Neuronal stem cell (in vitro differentiated cells): ENCODE measurements at regions not wholly inside any gene's neighbourhood (a gene's known extent, or its start where the extent isn't known, plus 50 kb on each side); places are given as distances from the start of the nearest gene placed in this dataset.

Experiments used
- DNase-seq: peaks from one replicate; pipeline ENCODE4 v3.0.0-alpha.2; 2013; ENCODE audit warnings: low spot score
- H2AFZ ChIP-seq: one replicate; pipeline ENCODE4 v1.6.1; 2013; ENCODE audit warnings: mild to moderate bottlenecking, low read length, inconsistent platforms
- H2AK5ac ChIP-seq: 2 replicates; pipeline ENCODE4 v1.6.1; 2013; ENCODE audit warnings: low read depth, mild to moderate bottlenecking, inconsistent platforms, low read length, moderate library complexity, mixed read lengths
- H2BK120ac ChIP-seq: 2 replicates; pipeline ENCODE4 v1.6.1; 2013; ENCODE audit warnings: low read depth, mild to moderate bottlenecking, inconsistent platforms, low read length, moderate library complexity, mixed read lengths
- H2BK12ac ChIP-seq: one replicate; pipeline ENCODE4 v1.6.1; 2013; ENCODE audit warnings: low read length, inconsistent platforms
- H2BK15ac ChIP-seq: 2 replicates; pipeline ENCODE4 v1.6.1; 2013; ENCODE audit warnings: mild to moderate bottlenecking, low read length, inconsistent platforms, mixed read lengths
- H2BK5ac ChIP-seq: one replicate; pipeline ENCODE4 v1.6.1; 2013; ENCODE audit warnings: inconsistent platforms, mild to moderate bottlenecking, low read length, moderate library complexity
- H3K14ac ChIP-seq: one replicate; pipeline ENCODE4 v1.6.1; 2013; ENCODE audit warnings: low read length, inconsistent platforms
- H3K18ac ChIP-seq: 2 replicates; pipeline ENCODE4 v1.6.1; 2013; ENCODE audit warnings: low read length, inconsistent platforms
- H3K23ac ChIP-seq: 2 replicates; pipeline ENCODE4 v1.6.1; 2013; ENCODE audit warnings: low read depth, mild to moderate bottlenecking, mixed read lengths, low read length, inconsistent platforms; ENCODE audit not compliant: poor library complexity
- H3K27ac ChIP-seq: replicated peaks from 3 replicates; pipeline ENCODE4 v1.5.1; 2013; ENCODE audit warnings: low read length, inconsistent platforms
- H3K27me3 ChIP-seq, 3 experiments: 2 replicates each; pipeline ENCODE4 v1.6.1; 2013; ENCODE audit warnings: low read length in 3 of 3, mild to moderate bottlenecking in 2 of 3, inconsistent platforms in 1 of 3, low read depth in 1 of 3, mixed read lengths in 1 of 3, moderate library complexity in 1 of 3; ENCODE audit not compliant: control insufficient read depth in 3 of 3, insufficient read depth in 3 of 3
- H3K36me3 ChIP-seq, 2 donors: replicated peaks in 1 of 2; 2 replicates each; pipeline ENCODE4 v1.6.1; 2013; ENCODE audit warnings: low read length in 2 of 2; ENCODE audit not compliant: control insufficient read depth in 2 of 2, insufficient read depth in 2 of 2
- H3K4ac ChIP-seq: 2 replicates; pipeline ENCODE4 v1.6.1; 2013; ENCODE audit warnings: inconsistent platforms, mild to moderate bottlenecking, low read length, moderate library complexity
- H3K4me1 ChIP-seq, 2 donors: 1 replicate in 1 of 2; 2 replicates in 1 of 2; pipeline ENCODE4 v1.6.1; 2013; ENCODE audit warnings: low read length in 2 of 2, low read depth in 1 of 2; ENCODE audit not compliant: control insufficient read depth in 2 of 2, insufficient read depth in 1 of 2
- H3K4me2 ChIP-seq: one replicate; pipeline ENCODE4 v1.6.1; 2013; ENCODE audit warnings: mild to moderate bottlenecking, low read length, inconsistent platforms; ENCODE audit not compliant: insufficient read depth, poor library complexity, severe bottlenecking
- H3K4me3 ChIP-seq, 2 donors: 2 replicates each; pipeline ENCODE4 v1.5.1; 2013; ENCODE audit warnings: low read length in 2 of 2, mild to moderate bottlenecking in 2 of 2, inconsistent platforms in 1 of 2, moderate library complexity in 1 of 2
- H3K79me1 ChIP-seq: one replicate; pipeline ENCODE4 v1.6.1; 2013; ENCODE audit warnings: low read depth, mild to moderate bottlenecking, inconsistent platforms, low read length, moderate library complexity
- H3K9ac ChIP-seq: one replicate; pipeline ENCODE4 v1.6.1; 2013; ENCODE audit warnings: mild to moderate bottlenecking, low read depth, low read length, inconsistent platforms; ENCODE audit not compliant: poor library complexity
- H3K9me3 ChIP-seq, 2 donors: replicated peaks in 1 of 2; 2 replicates each; pipeline versions ENCODE3 to v1.6.1; 2013; ENCODE audit warnings: low read length in 2 of 2, mild to moderate bottlenecking in 2 of 2, inconsistent platforms in 1 of 2, low read depth in 1 of 2, mixed read lengths in 1 of 2, moderate library complexity in 1 of 2; ENCODE audit not compliant: control insufficient read depth in 2 of 2, insufficient read depth in 1 of 2
- H4K8ac ChIP-seq: one replicate; pipeline ENCODE4 v1.6.1; 2013; ENCODE audit warnings: low read depth, mild to moderate bottlenecking, inconsistent platforms, low read length, moderate library complexity
- H4K91ac ChIP-seq: one replicate; pipeline ENCODE4 v1.6.1; 2013; ENCODE audit warnings: low read length, low read depth, mild to moderate bottlenecking, inconsistent platforms; ENCODE audit not compliant: poor library complexity
- WGBS, 2 donors: extraction: QIAGEN DNeasy Blood & Tissue Kit; methylation state at CpG; one replicate each; pipeline ENCODE4 v1.1.7; 2013; ENCODE audit warnings: missing lambda C conversion rate in 2 of 2, mixed read lengths in 1 of 2; ENCODE audit not compliant: insufficient read length in 2 of 2, insufficient replicate concordance in 1 of 2; ENCODE audit errors: extremely low coverage in 2 of 2; 5-methylcytosine and 5-hydroxymethylcytosine counted together

GRCh38 chr2:142270990-142271389, 140.2 kb upstream of the LRP1B start:
- Histone ChIP-seq H2BK5ac (no peak overlapping the region), H2BK15ac (no peak overlapping the region), H3K27ac (no peak overlapping the region), H3K4me3 (no peak overlapping the region), H3K36me3 (no peaks in the 10 kb centered on the region), H3K4ac (no peak overlapping the region), H4K91ac (no peak overlapping the region), H3K79me1 (no peaks in the 10 kb centered on the region), H3K9ac (no peak overlapping the region), H2AK5ac (no peak overlapping the region), H3K4me1 (no peaks in the 10 kb centered on the region), H3K4me2 (no peak overlapping the region), H3K23ac (no peak overlapping the region), H3K18ac (no peak overlapping the region), H2AFZ (no peak overlapping the region), H2BK120ac (no peak overlapping the region), H3K14ac (no peak overlapping the region), H3K9me3 (no peaks in the 10 kb centered on the region), H4K8ac (no peak overlapping the region), H2BK12ac (no peak overlapping the region), H3K27me3 (no peaks in the 10 kb centered on the region)
- no CpG with 5 or more reads among the region's 2 CpGs for WGBS, 2 donors
- no peak for DNase-seq

DNA sequence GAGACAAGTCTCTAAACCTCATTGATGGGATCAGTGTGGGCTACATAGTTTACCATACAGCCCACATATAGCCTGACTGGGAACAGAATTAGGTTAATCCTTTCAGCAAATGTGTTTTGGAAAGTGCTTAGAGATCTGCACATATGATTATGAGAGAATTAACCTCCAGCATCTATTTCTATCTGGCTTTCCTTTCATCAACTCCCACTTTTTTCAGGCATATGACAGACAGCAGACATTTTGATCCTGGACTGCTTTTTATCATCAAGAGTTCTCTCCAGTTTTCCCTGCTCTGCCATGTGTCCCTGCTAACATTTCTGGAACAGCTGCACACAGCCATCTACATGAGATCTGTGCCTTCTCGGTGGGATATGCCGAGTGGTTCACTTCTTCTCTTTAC, 139.5 kb upstream of the LRP1B start:
- WGBS, 2 donors: no CpG with 5 or more reads among the region's 2 CpGs
- H3K4ac ChIP-seq: no peak overlapping the region

GRCh38 chr2:142259356-142259755, 128.5 kb upstream of the LRP1B start:
- H3K4me2 ChIP-seq: no peak overlapping the region
- H3K27ac ChIP-seq: no peak overlapping the region
- no peaks in the 10 kb centered on the region for H3K9me3 ChIP-seq
- H3K14ac ChIP-seq: no peak overlapping the region
- no peak overlapping the region for H2BK15ac ChIP-seq
- no peak overlapping the region for H3K4ac ChIP-seq
- no peaks in the 10 kb centered on the region for H3K79me1 ChIP-seq
- H4K8ac ChIP-seq: no peak overlapping the region
- no peaks in the 10 kb centered on the region for H3K4me1 ChIP-seq
- H3K4me3 ChIP-seq: no peak overlapping the region
- no peak overlapping the region for H2BK12ac ChIP-seq
- H3K18ac ChIP-seq: no peak overlapping the region
- H3K36me3 ChIP-seq: no peaks in the 10 kb centered on the region
- no peaks in the 10 kb centered on the region for H3K27me3 ChIP-seq
- H2AK5ac ChIP-seq: no peak overlapping the region
- no CpG with 5 or more reads among the region's 5 CpGs for WGBS, 2 donors
- H3K9ac ChIP-seq: no peak overlapping the region
- H2BK120ac ChIP-seq: no peak overlapping the region
- H2AFZ ChIP-seq: no peak overlapping the region
- no peak for DNase-seq
- H4K91ac ChIP-seq: no peak overlapping the region
- no peak overlapping the region for H3K23ac ChIP-seq
- no peak overlapping the region for H2BK5ac ChIP-seq

More for the DNA sequence above, 139.5 kb upstream of the LRP1B start:
- Histone ChIP-seq H3K4me1 (no peaks in the 10 kb centered on the region), H3K36me3 (no peaks in the 10 kb centered on the region), H3K9ac (no peak overlapping the region), H3K4me2 (no peak overlapping the region), H2BK15ac (no peak overlapping the region), H2AFZ (no peak overlapping the region), H4K8ac (no peak overlapping the region), H3K14ac (no peak overlapping the region), H3K9me3 (no peaks in the 10 kb centered on the region), H4K91ac (no peak overlapping the region), H3K79me1 (no peaks in the 10 kb centered on the region), H3K27me3 (no peaks in the 10 kb centered on the region), H2AK5ac (no peak overlapping the region), H2BK5ac (no peak overlapping the region), H3K18ac (no peak overlapping the region), H3K4me3 (no peak overlapping the region), H3K23ac (no peak overlapping the region), H3K27ac (no peak overlapping the region), H2BK120ac (no peak overlapping the region), H2BK12ac (no peak overlapping the region)
- DNase-seq: no peak

GRCh38 chr2:142254031-142254430, 123.2 kb upstream of the LRP1B start:
- no peak overlapping the region for H2BK15ac ChIP-seq
- H3K18ac ChIP-seq: no peak overlapping the region
- no peak for DNase-seq
- no peak overlapping the region for H4K91ac ChIP-seq
- H3K36me3 ChIP-seq: no peaks in the 10 kb centered on the region
- WGBS, 2 donors: no CpG with 5 or more reads among the region's 1 CpG
- H2AK5ac ChIP-seq: no peak overlapping the region
- H2BK120ac ChIP-seq: no peak overlapping the region
- no peak overlapping the region for H3K23ac ChIP-seq
- H3K4me3 ChIP-seq: no peak overlapping the region
- H3K79me1 ChIP-seq: no peaks in the 10 kb centered on the region
- H2AFZ ChIP-seq: no peak overlapping the region
- no peak overlapping the region for H2BK5ac ChIP-seq
- H3K27me3 ChIP-seq: no peaks in the 10 kb centered on the region
- H3K27ac ChIP-seq: no peak overlapping the region
- H3K14ac ChIP-seq: no peak overlapping the region
- no peaks in the 10 kb centered on the region for H3K4me1 ChIP-seq
- H3K4me2 ChIP-seq: no peak overlapping the region
- no peak overlapping the region for H2BK12ac ChIP-seq
- H3K9ac ChIP-seq: no peak overlapping the region
- H3K4ac ChIP-seq: no peak overlapping the region
- no peaks in the 10 kb centered on the region for H3K9me3 ChIP-seq
- H4K8ac ChIP-seq: no peak overlapping the region
